HFFc6 (cell line): ENCODE measurements at regions not wholly inside any gene's neighbourhood (a gene's known extent, or its start where the extent isn't known, plus 50 kb on each side); places are given as distances from the start of the nearest gene placed in this dataset.

Source experiments
- DNase-seq: peaks from one replicate; pipeline ENCODE4 v3.0.0-alpha.2; 2018
- H3K27ac Mint-ChIP-seq: 2 replicates; pipeline ENCODE4 v1.8.0; 2020; ENCODE audit warnings: mild to moderate bottlenecking, mixed read lengths
- H3K27me3 Mint-ChIP-seq: 2 replicates; pipeline ENCODE4 v1.8.0; 2021; ENCODE audit warnings: mild to moderate bottlenecking, moderate library complexity, mixed read lengths; ENCODE audit not compliant: insufficient read depth
- H3K36me3 Mint-ChIP-seq: 2 replicates; pipeline ENCODE4 v1.8.0; 2021; ENCODE audit warnings: low read depth, mixed read lengths
- H3K4me1 Mint-ChIP-seq: 2 replicates; pipeline ENCODE4 v1.8.0; 2020; ENCODE audit warnings: low read depth, mixed read lengths
- H3K4me3 Mint-ChIP-seq: 2 replicates; pipeline ENCODE4 v1.8.0; 2020; ENCODE audit warnings: mild to moderate bottlenecking, moderate library complexity, mixed read lengths
- H3K9me3 Mint-ChIP-seq: 2 replicates; pipeline ENCODE4 v1.8.0; 2020; ENCODE audit warnings: mild to moderate bottlenecking, mixed read lengths
- TF ChIP-seq, protein P1 (sequence below): fragments of 200-600 bp; sonication (generic); IDR thresholded peaks from 2 replicates; pipeline ENCODE4 v1.5.0; 2021; ENCODE audit warnings: antibody characterized with exemption, mild to moderate bottlenecking

DNA sequence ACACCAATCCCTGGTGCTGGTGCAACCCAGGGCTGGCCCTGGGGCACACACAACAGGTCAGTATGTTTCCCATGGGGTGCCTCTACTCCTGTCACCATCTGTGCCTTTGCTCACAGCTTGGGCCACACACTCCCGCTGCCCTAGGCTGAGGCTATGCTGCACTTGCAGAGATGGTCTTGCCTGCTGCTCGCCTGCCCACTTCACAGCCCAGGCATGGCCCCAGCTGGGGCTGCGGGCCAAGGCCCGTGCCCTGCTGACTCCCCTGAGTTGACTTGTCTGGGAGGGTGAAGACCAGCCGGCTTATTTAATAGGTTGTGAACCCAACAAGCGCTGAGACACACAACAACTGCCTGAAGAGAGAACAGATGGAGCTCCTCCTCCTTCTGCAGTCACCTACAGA is 184.1 kb downstream of the ZNF33B start:
- Mint-ChIP-seq H3K27me3 (0 out of 2 replicates have a peak, but pooled peaks cover 1% of the 10 kb centered on the region), H3K9me3 (no peaks in the 10 kb centered on the region), H3K4me3 (no peak overlapping the region), H3K4me1 (no peaks in the 10 kb centered on the region), H3K27ac (no peak overlapping the region), H3K36me3 (peaks cover 6% of the 10 kb centered on the region; the same call in 1 of the 2 replicates)
- TF ChIP-seq, protein P1, sequence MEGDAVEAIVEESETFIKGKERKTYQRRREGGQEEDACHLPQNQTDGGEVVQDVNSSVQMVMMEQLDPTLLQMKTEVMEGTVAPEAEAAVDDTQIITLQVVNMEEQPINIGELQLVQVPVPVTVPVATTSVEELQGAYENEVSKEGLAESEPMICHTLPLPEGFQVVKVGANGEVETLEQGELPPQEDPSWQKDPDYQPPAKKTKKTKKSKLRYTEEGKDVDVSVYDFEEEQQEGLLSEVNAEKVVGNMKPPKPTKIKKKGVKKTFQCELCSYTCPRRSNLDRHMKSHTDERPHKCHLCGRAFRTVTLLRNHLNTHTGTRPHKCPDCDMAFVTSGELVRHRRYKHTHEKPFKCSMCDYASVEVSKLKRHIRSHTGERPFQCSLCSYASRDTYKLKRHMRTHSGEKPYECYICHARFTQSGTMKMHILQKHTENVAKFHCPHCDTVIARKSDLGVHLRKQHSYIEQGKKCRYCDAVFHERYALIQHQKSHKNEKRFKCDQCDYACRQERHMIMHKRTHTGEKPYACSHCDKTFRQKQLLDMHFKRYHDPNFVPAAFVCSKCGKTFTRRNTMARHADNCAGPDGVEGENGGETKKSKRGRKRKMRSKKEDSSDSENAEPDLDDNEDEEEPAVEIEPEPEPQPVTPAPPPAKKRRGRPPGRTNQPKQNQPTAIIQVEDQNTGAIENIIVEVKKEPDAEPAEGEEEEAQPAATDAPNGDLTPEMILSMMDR = no peak
- no peak for DNase-seq

DNA sequence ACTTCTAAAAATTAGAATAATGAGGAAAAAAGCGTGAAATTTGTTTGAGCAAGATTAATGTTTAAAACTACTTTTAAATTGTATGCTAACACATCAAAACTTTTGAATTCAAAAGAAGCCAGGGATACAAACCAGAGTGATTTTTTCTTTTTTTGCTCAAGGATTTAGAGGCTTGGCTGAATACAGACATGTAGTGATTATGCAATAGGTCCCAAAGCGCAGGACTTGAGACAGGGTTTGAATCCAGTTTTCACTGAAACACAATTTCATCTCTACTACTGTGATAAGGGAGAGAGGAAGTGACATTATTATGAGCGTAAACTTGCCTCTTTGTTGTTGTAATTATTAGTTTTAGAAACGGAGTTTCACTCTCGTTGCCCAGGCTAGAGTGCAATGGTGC is 207.3 kb downstream of the ZNF33B start:
- Mint-ChIP-seq H3K27ac (no peak overlapping the region), H3K36me3 (no peaks in the 10 kb centered on the region), H3K9me3 (no peaks in the 10 kb centered on the region; the same call in 1 of the 2 replicates), H3K4me3 (no peak overlapping the region), H3K27me3 (no peaks in the 10 kb centered on the region; the same call in none of the 2 replicates), H3K4me1 (no peaks in the 10 kb centered on the region)
- DNase-seq = no peak
- TF ChIP-seq, protein P1 = no peak

DNA sequence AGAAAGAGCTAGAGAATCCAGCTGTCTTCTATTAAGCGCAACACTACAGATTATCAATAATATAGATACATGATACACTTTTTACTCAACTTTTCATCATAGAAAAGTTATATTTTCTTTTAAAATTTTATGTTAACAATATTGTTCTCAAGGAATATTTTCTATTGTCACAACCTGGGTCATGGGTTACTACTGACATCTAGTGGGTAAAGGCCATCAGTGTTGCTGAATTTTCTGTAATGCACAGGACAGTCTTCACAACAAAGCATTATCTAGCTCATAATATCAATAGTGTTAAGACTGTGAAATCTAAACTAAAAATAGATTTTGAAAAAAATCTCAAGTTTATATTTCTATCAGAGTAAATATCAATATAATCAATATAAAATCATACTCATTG is 209.8 kb downstream of the ZNF33B start:
- H3K9me3 Mint-ChIP-seq = no peaks in the 10 kb centered on the region
- no peaks in the 10 kb centered on the region for H3K36me3 Mint-ChIP-seq
- no peak overlapping the region for H3K4me3 Mint-ChIP-seq
- H3K27me3 Mint-ChIP-seq = no peaks in the 10 kb centered on the region; the same call in 1 of the 2 replicates
- no peaks in the 10 kb centered on the region for H3K4me1 Mint-ChIP-seq
- TF ChIP-seq, protein P1 = peak; percentile 77
- H3K27ac Mint-ChIP-seq = no peak overlapping the region
- peak; percentile 4 for DNase-seq

DNA sequence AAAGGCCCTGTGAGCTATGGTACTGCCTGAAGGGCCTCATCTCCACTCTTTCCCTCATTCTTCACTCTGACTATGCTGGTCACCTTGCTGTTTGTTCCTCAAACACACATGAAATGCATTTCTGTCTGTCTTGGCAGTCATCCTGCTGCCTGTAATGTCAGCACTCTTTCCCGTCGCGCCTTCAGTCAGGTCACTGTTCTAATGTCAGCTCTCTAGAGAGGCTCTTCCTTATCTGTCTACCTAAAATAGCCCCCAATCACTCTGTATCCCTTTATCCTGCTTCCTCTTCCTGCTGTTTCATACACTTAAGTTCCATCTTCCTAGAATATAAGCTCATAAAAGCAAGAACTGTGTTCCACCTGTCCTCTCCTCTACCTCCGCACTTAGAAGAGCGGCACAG is 215.5 kb downstream of the ZNF33B start:
- Mint-ChIP-seq H3K4me1 (no peaks in the 10 kb centered on the region; the same call in 1 of the 2 replicates), H3K27ac (no peak overlapping the region), H3K36me3 (no peaks in the 10 kb centered on the region), H3K27me3 (peaks cover 4% of the 10 kb centered on the region), H3K4me3 (no peak overlapping the region), H3K9me3 (no peaks in the 10 kb centered on the region; the same call in 1 of the 2 replicates)
- TF ChIP-seq, protein P1 = no peak
- no peak for DNase-seq

DNA sequence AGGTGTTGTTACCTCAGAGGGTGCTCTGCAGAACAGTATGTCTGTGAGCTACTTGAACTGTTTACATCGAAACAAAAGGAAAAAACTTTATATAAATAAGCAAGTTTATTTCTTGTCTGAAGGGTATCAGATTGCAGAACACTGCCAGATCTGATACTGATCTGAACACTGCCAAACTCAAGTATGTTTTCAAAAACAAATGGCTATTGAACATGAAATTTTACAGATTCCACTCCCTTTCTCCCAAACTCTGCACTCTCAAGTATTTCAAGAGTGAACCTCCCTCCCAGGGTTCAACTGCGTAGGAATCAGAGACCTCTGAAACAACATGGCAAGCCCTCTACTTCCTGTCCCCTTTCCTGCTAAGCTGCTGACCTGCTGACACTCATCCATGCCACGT is 216.6 kb downstream of the ZNF33B start:
- peaks cover 4% of the 10 kb centered on the region for H3K27me3 Mint-ChIP-seq
- TF ChIP-seq, protein P1 = no peak
- DNase-seq = no peak
- no peak overlapping the region for H3K4me3 Mint-ChIP-seq
- no peak overlapping the region for H3K27ac Mint-ChIP-seq
- H3K4me1 Mint-ChIP-seq = no peaks in the 10 kb centered on the region; the same call in 1 of the 2 replicates
- no peaks in the 10 kb centered on the region; the same call in 1 of the 2 replicates for H3K9me3 Mint-ChIP-seq
- no peaks in the 10 kb centered on the region for H3K36me3 Mint-ChIP-seq

DNA sequence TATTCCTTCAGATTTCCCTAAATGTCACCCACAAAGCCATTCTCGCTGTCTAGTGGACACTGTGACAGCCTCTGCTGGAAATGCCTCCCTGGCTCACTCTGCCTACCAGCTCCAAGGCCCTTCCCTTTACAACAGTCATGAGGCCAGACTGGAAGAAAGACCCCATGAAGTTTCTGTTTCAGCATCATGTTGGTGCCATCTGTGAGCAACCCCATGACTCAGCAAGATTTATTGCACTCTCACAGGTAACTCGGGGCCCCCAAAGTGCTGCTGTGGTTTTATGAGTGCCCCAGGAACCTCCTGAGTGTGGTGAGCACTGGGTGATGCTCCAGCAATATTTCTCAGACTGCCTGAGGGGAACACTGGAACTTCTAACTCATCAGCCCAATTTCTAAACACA is 218.6 kb downstream of the ZNF33B start:
- TF ChIP-seq, protein P1 = no peak
- peaks cover 6% of the 10 kb centered on the region for H3K27me3 Mint-ChIP-seq
- H3K4me3 Mint-ChIP-seq = no peak overlapping the region
- no peaks in the 10 kb centered on the region; the same call in 1 of the 2 replicates for H3K4me1 Mint-ChIP-seq
- no peak for DNase-seq
- H3K27ac Mint-ChIP-seq = no peak overlapping the region
- H3K36me3 Mint-ChIP-seq = no peaks in the 10 kb centered on the region
- no peaks in the 10 kb centered on the region; the same call in 1 of the 2 replicates for H3K9me3 Mint-ChIP-seq
